Keratinocyte (primary cell): ENCODE measurements at regions not wholly inside any gene's neighbourhood (a gene's known extent, or its start where the extent isn't known, plus 50 kb on each side); places are given as distances from the start of the nearest gene placed in this dataset.

Experiments
- EZH2 ChIP-seq: IDR thresholded peaks from one replicate; pipeline ENCODE4 v1.6.1; 2012; ENCODE audit warnings: inconsistent platforms, mild to moderate bottlenecking, low read length, moderate library complexity
- TF ChIP-seq, protein P1 (sequence below), 3 experiments: IDR thresholded peaks in 1 of 3; conservative IDR thresholded peaks in 1 of 3; optimal IDR thresholded peaks in 1 of 3; 2 replicates in 2 of 3; 3 replicates in 1 of 3; pipeline versions ENCODE3 to v1.5.1; 2011; ENCODE audit warnings: low read length in 3 of 3, mild to moderate bottlenecking in 3 of 3, moderate library complexity in 2 of 3, control low read depth in 1 of 3, inconsistent platforms in 1 of 3; ENCODE audit not compliant: insufficient read depth in 2 of 3; ENCODE audit errors: extremely low read depth in 1 of 3

DNA sequence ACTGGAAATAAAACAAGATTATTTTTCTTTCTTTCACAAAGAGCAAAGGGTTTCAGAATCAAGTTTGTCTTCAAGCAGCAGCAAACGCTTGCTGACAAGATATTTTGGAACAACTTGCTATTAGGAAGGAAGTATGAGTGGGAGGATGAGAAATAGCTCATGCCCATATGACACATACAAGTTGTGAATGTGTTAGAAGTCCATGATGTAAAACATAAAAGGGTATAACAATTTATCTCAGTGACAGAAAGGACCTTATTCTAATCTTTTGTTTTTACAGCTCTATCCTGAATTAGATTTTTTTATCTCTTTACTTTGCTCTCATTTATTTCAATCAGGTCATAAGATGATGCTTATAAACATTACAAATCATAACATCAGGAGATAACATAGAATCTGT lies 516.6 kb upstream of the MEF2C start:
- TF ChIP-seq, protein P1, sequence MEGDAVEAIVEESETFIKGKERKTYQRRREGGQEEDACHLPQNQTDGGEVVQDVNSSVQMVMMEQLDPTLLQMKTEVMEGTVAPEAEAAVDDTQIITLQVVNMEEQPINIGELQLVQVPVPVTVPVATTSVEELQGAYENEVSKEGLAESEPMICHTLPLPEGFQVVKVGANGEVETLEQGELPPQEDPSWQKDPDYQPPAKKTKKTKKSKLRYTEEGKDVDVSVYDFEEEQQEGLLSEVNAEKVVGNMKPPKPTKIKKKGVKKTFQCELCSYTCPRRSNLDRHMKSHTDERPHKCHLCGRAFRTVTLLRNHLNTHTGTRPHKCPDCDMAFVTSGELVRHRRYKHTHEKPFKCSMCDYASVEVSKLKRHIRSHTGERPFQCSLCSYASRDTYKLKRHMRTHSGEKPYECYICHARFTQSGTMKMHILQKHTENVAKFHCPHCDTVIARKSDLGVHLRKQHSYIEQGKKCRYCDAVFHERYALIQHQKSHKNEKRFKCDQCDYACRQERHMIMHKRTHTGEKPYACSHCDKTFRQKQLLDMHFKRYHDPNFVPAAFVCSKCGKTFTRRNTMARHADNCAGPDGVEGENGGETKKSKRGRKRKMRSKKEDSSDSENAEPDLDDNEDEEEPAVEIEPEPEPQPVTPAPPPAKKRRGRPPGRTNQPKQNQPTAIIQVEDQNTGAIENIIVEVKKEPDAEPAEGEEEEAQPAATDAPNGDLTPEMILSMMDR (optimal IDR thresholded peaks at IDR 0.05 in 1 of 3, IDR thresholded peaks at IDR 0.05 in 1 of 3, conservative IDR thresholded peaks at IDR 0.05 in 1 of 3; ENCODE audit: extremely low read depth in 1 of 3, insufficient read depth in 2 of 3, low read length in 3 of 3), result no peak
- TF ChIP-seq EZH2, result no peak
